ENCODE measurements at regions not wholly inside any gene's neighbourhood (a gene's known extent, or its start where the extent isn't known, plus 50 kb on each side); places are given as distances from the start of the nearest gene placed in this dataset.

- no peak overlapping the region for H3K27ac ChIP-seq (ENCODE audit: low read length, poor library complexity, severe bottlenecking)
- H3K23ac ChIP-seq (ENCODE audit: low read length in 2 of 2): no peak overlapping the region
- DNase-seq: no peak
- H3K4me3 ChIP-seq (ENCODE audit: insufficient read depth in 1 of 2, low read depth in 1 of 2, low read length in 2 of 2): no peak overlapping the region
- no peak overlapping the region for H2AK5ac ChIP-seq (ENCODE audit: low read length, severe bottlenecking)
- 89% methylated on average over 4 of the region's 4 CpGs for WGBS
- peak overlapping the region; percentile 19 for H4K91ac ChIP-seq (ENCODE audit: low read length)
- H3K9ac ChIP-seq (ENCODE audit: low read length): no peak overlapping the region
- H2BK15ac ChIP-seq (ENCODE audit: low read depth, poor library complexity, severe bottlenecking): no peak overlapping the region
- no peak overlapping the region for H3K14ac ChIP-seq (ENCODE audit: low read length in 2 of 2)
- H4K8ac ChIP-seq (ENCODE audit: low read length): no peak overlapping the region
- no peak overlapping the region for H3K4me2 ChIP-seq (ENCODE audit: low read length, poor library complexity, severe bottlenecking)
- H3K4ac ChIP-seq (ENCODE audit: low read depth in 1 of 2, low read length in 2 of 2): no peak overlapping the region
- H2AFZ ChIP-seq (ENCODE audit: low read depth, low read length): no peak overlapping the region
- H2BK5ac ChIP-seq (ENCODE audit: low read depth, low read length, poor library complexity, severe bottlenecking): no peak overlapping the region
- H3K27me3 ChIP-seq (ENCODE audit: control insufficient read depth in 1 of 2, insufficient read depth in 1 of 2, low read length in 2 of 2): no peaks in the 10 kb centered on the region
- no peak overlapping the region for H3K18ac ChIP-seq (ENCODE audit: low read depth in 1 of 2, low read length in 2 of 2)
- H2BK120ac ChIP-seq (ENCODE audit: low read depth, low read length): no peak overlapping the region
- no peaks in the 10 kb centered on the region for H3K9me3 ChIP-seq (ENCODE audit: control insufficient read depth, low read length)
- no peak overlapping the region for H2BK12ac ChIP-seq (ENCODE audit: low read length in 2 of 2)
- H3K36me3 ChIP-seq (ENCODE audit: control insufficient read depth in 1 of 2, insufficient read depth in 2 of 2, low read depth in 1 of 2, low read length in 2 of 2): no peaks in the 10 kb centered on the region
- no peaks in the 10 kb centered on the region for H3K79me1 ChIP-seq (replicated peaks; ENCODE audit: low read length, poor library complexity, severe bottlenecking)
- no peaks in the 10 kb centered on the region for H3K4me1 ChIP-seq (ENCODE audit: control insufficient read depth, insufficient read depth, low read depth, low read length)
Observed at GRCh38 chr14:42378880-42379279, 772.2 kb downstream of the LRFN5 start.

DNA sequence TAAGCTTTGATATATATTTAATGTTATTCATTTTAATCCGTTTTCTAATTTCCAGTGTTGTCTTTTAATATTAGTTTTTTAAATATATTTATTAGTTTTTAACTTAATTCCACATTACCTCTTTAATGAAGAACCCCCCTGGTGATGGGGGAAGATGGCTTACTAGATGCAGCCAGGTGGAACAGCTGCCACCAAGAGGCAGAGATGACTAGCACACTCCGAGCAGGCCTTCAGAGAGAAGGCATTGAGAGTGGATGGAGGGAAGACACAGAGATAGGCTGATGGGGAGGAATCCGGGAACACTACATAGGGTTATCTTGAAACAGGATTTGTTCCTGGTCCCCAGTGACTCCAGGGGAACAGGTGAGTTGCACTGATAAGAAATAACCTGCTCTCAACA lies 771.6 kb downstream of the LRFN5 start:
- 66% methylated on average over 2 of the region's 3 CpGs for WGBS
- no peaks in the 10 kb centered on the region for H3K9me3 ChIP-seq (ENCODE audit: control insufficient read depth, low read length)

GRCh38 chr14:42374332-42374731 lies 767.7 kb downstream of the LRFN5 start:
- Histone ChIP-seq H2BK12ac (ENCODE audit: low read length in 2 of 2) (no peak overlapping the region), H3K4me2 (ENCODE audit: low read length, poor library complexity, severe bottlenecking) (no peak overlapping the region), H3K9ac (ENCODE audit: low read length) (no peak overlapping the region), H3K14ac (ENCODE audit: low read length in 2 of 2) (no peak overlapping the region), H2BK15ac (ENCODE audit: low read depth, poor library complexity, severe bottlenecking) (no peak overlapping the region), H3K4me1 (ENCODE audit: control insufficient read depth, insufficient read depth, low read depth, low read length) (no peaks in the 10 kb centered on the region), H3K27ac (ENCODE audit: low read length, poor library complexity, severe bottlenecking) (no peak overlapping the region), H3K23ac (ENCODE audit: low read length in 2 of 2) (no peak overlapping the region), H4K91ac (ENCODE audit: low read length) (no peak overlapping the region), H3K4ac (ENCODE audit: low read depth in 1 of 2, low read length in 2 of 2) (no peak overlapping the region), H3K36me3 (ENCODE audit: control insufficient read depth in 1 of 2, insufficient read depth in 2 of 2, low read depth in 1 of 2, low read length in 2 of 2) (no peaks in the 10 kb centered on the region), H3K4me3 (ENCODE audit: insufficient read depth in 1 of 2, low read depth in 1 of 2, low read length in 2 of 2) (no peak overlapping the region), H4K8ac (ENCODE audit: low read length) (no peak overlapping the region), H3K18ac (ENCODE audit: low read depth in 1 of 2, low read length in 2 of 2) (no peak overlapping the region), H2BK5ac (ENCODE audit: low read depth, low read length, poor library complexity, severe bottlenecking) (no peak overlapping the region), H2AFZ (ENCODE audit: low read depth, low read length) (no peak overlapping the region), H2BK120ac (ENCODE audit: low read depth, low read length) (no peak overlapping the region), H3K9me3 (ENCODE audit: control insufficient read depth, low read length) (no peaks in the 10 kb centered on the region), H2AK5ac (ENCODE audit: low read length, severe bottlenecking) (no peak overlapping the region), H3K79me1 (replicated peaks; ENCODE audit: low read length, poor library complexity, severe bottlenecking) (no peaks in the 10 kb centered on the region), H3K27me3 (ENCODE audit: control insufficient read depth in 1 of 2, insufficient read depth in 1 of 2, low read length in 2 of 2) (no peaks in the 10 kb centered on the region)
- no peak for DNase-seq

More for the DNA sequence above, 771.6 kb downstream of the LRFN5 start:
- Histone ChIP-seq H4K91ac (ENCODE audit: low read length) (no peak overlapping the region), H2BK15ac (ENCODE audit: low read depth, poor library complexity, severe bottlenecking) (no peak overlapping the region), H3K4me3 (ENCODE audit: insufficient read depth in 1 of 2, low read depth in 1 of 2, low read length in 2 of 2) (no peak overlapping the region), H3K23ac (ENCODE audit: low read length in 2 of 2) (no peak overlapping the region), H2AFZ (ENCODE audit: low read depth, low read length) (no peak overlapping the region), H3K9ac (ENCODE audit: low read length) (no peak overlapping the region), H3K18ac (ENCODE audit: low read depth in 1 of 2, low read length in 2 of 2) (no peak overlapping the region), H3K79me1 (replicated peaks; ENCODE audit: low read length, poor library complexity, severe bottlenecking) (no peaks in the 10 kb centered on the region), H2BK120ac (ENCODE audit: low read depth, low read length) (no peak overlapping the region), H3K36me3 (ENCODE audit: control insufficient read depth in 1 of 2, insufficient read depth in 2 of 2, low read depth in 1 of 2, low read length in 2 of 2) (no peaks in the 10 kb centered on the region), H2BK5ac (ENCODE audit: low read depth, low read length, poor library complexity, severe bottlenecking) (no peak overlapping the region), H3K4me1 (ENCODE audit: control insufficient read depth, insufficient read depth, low read depth, low read length) (no peaks in the 10 kb centered on the region), H3K27ac (ENCODE audit: low read length, poor library complexity, severe bottlenecking) (no peak overlapping the region), H2AK5ac (ENCODE audit: low read length, severe bottlenecking) (no peak overlapping the region), H3K4ac (ENCODE audit: low read depth in 1 of 2, low read length in 2 of 2) (no peak overlapping the region), H3K14ac (ENCODE audit: low read length in 2 of 2) (no peak overlapping the region), H4K8ac (ENCODE audit: low read length) (no peak overlapping the region), H3K27me3 (ENCODE audit: control insufficient read depth in 1 of 2, insufficient read depth in 1 of 2, low read length in 2 of 2) (no peaks in the 10 kb centered on the region), H3K4me2 (ENCODE audit: low read length, poor library complexity, severe bottlenecking) (no peak overlapping the region), H2BK12ac (ENCODE audit: low read length in 2 of 2) (no peak overlapping the region)
- DNase-seq: no peak

GRCh38 chr14:42370056-42370455 lies 763.4 kb downstream of the LRFN5 start:
- Histone ChIP-seq H3K4ac (ENCODE audit: low read depth in 1 of 2, low read length in 2 of 2) (no peak overlapping the region), H3K9me3 (ENCODE audit: control insufficient read depth, low read length) (no peaks in the 10 kb centered on the region), H3K18ac (ENCODE audit: low read depth in 1 of 2, low read length in 2 of 2) (no peak overlapping the region), H2BK120ac (ENCODE audit: low read depth, low read length) (no peak overlapping the region), H2AFZ (ENCODE audit: low read depth, low read length) (no peak overlapping the region), H3K14ac (ENCODE audit: low read length in 2 of 2) (no peak overlapping the region), H3K79me1 (replicated peaks; ENCODE audit: low read length, poor library complexity, severe bottlenecking) (no peaks in the 10 kb centered on the region), H2AK5ac (ENCODE audit: low read length, severe bottlenecking) (no peak overlapping the region), H3K9ac (ENCODE audit: low read length) (no peak overlapping the region), H3K4me2 (ENCODE audit: low read length, poor library complexity, severe bottlenecking) (no peak overlapping the region), H2BK12ac (ENCODE audit: low read length in 2 of 2) (no peak overlapping the region), H3K4me1 (ENCODE audit: control insufficient read depth, insufficient read depth, low read depth, low read length) (no peaks in the 10 kb centered on the region), H4K91ac (ENCODE audit: low read length) (no peak overlapping the region), H2BK15ac (ENCODE audit: low read depth, poor library complexity, severe bottlenecking) (no peak overlapping the region), H3K27ac (ENCODE audit: low read length, poor library complexity, severe bottlenecking) (no peak overlapping the region), H2BK5ac (ENCODE audit: low read depth, low read length, poor library complexity, severe bottlenecking) (no peak overlapping the region), H3K36me3 (ENCODE audit: control insufficient read depth in 1 of 2, insufficient read depth in 2 of 2, low read depth in 1 of 2, low read length in 2 of 2) (no peaks in the 10 kb centered on the region), H3K23ac (ENCODE audit: low read length in 2 of 2) (no peak overlapping the region), H4K8ac (ENCODE audit: low read length) (no peak overlapping the region), H3K27me3 (ENCODE audit: control insufficient read depth in 1 of 2, insufficient read depth in 1 of 2, low read length in 2 of 2) (no peaks in the 10 kb centered on the region), H3K4me3 (ENCODE audit: insufficient read depth in 1 of 2, low read depth in 1 of 2, low read length in 2 of 2) (no peak overlapping the region)
- no peak for DNase-seq
- WGBS: 86% methylated on average over 1 of the region's 1 CpG

All from mesenchymal stem cell (in vitro differentiated cells and primary cell).